Stomach (tissue), 8 donors: ENCODE measurements at regions not wholly inside any gene's neighbourhood (a gene's known extent, or its start where the extent isn't known, plus 50 kb on each side); places are given as distances from the start of the nearest gene placed in this dataset.

ENCODE experiments used
- DNase-seq, 2 donors: peaks; one replicate each; pipeline versions ENCODE4 v3.0.0 to v3.0.0-alpha.2; 2013 to 2019
- H3K27ac ChIP-seq, 5 donors: fragments of 200-600 bp in 4 of 5; sonication (generic) in 4 of 5; one replicate each; pipeline ENCODE4 v1.5.1; 2013 to 2019; ENCODE audit warnings: mild to moderate bottlenecking in 1 of 5, moderate library complexity in 1 of 5
- H3K27me3 ChIP-seq, 3 donors: fragments of 200-600 bp; sonication (generic); one replicate each; pipeline ENCODE4 v1.5.1; 2017 to 2019; ENCODE audit warnings: mixed run types in 1 of 3
- H3K36me3 ChIP-seq, 4 donors: fragments of 200-600 bp; sonication (generic); 1 replicate in 3 of 4; 2 replicates in 1 of 4; pipeline ENCODE4 v1.5.1; 2016 to 2019
- H3K4me1 ChIP-seq, 4 donors: fragments of 200-600 bp; sonication (generic); one replicate each; pipeline ENCODE4 v1.5.1; 2016 to 2019
- H3K4me3 ChIP-seq, 4 donors: fragments of 200-600 bp; sonication (generic) in 3 of 4; one replicate each; pipeline ENCODE4 v1.5.1; 2016 to 2019; ENCODE audit warnings: mild to moderate bottlenecking in 1 of 4
- H3K9me3 ChIP-seq, 4 donors: fragments of 200-600 bp; sonication (generic); one replicate each; pipeline ENCODE4 v1.5.1; 2016 to 2019
- EP300 ChIP-seq: sonication (generic); formaldehyde crosslinking; IDR thresholded peaks from one replicate; pipeline ENCODE4 v1.6.1; 2017; ENCODE audit warnings: antibody characterized with exemption
- POLR2A ChIP-seq, 4 donors: fragments of 450-650 bp; IDR thresholded peaks; one replicate each; pipeline ENCODE4 v1.6.1; 2016; ENCODE audit warnings: antibody characterized with exemption in 4 of 4, control low read depth in 2 of 4, mild to moderate bottlenecking in 1 of 4, moderate library complexity in 1 of 4
- POLR2AphosphoS5 ChIP-seq, 3 donors: sonication (generic); formaldehyde crosslinking; IDR thresholded peaks; one replicate each; pipeline ENCODE4 v1.6.1; 2016; ENCODE audit warnings: antibody characterized with exemption in 3 of 3
- WGBS, 5 donors: extraction: QIAGEN DNeasy Blood & Tissue Kit in 3 of 5; methylation state at CpG; one replicate each; pipeline versions ENCODE4 v1.1.5 to v1.1.7; 2013 to 2018; 5-methylcytosine and 5-hydroxymethylcytosine counted together
- intact Hi-C: fragments of 100-400 bp; cut with DNase I; formaldehyde crosslinking; loops from one replicate; pipeline ENCODE4 v1.15.1; 2023; ENCODE audit warnings: low total_unique reads
- TF ChIP-seq, protein P1 (sequence below), 7 experiments: fragments of 450-650 bp in 4 of 7; fragments of 200-600 bp in 3 of 7; sonication (generic) in 3 of 7; IDR thresholded peaks; one replicate each; pipeline ENCODE4 v1.5.1; 2016 to 2019; ENCODE audit warnings: antibody characterized with exemption in 7 of 7, control low read depth in 2 of 7, mild to moderate bottlenecking in 1 of 7
- donor health status: healthy with polysubstance abuse.
- donor health status: Bipolar disorder and iron deficiency.
- donor health status: healthy.

DNA sequence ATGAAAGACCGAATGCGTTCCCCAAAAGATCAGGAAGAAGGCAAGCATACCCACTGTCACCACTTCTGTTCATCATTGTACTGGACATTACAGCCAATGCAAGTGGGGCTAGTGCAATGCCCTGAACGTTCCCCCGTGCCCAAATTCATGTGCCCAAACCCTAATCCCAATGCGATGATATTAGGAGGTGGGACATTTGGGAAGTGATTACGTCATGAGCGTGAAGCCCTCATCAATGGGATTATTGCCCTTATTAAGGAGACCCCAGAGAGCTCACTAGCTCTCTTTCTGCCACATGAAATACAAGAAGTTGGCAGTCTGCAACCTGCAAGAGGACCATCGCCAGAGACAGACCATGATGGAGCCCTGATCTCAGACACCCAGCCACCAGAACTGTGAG is 511.4 kb upstream of the TPK1 start:
- intact Hi-C loops, result no loop called here
- H3K9me3 ChIP-seq, result peaks cover 0 to 26% (median 0%) of the 10 kb centered on the region in 4 donors
- H3K4me3 ChIP-seq, result no peak overlapping the region
- H3K36me3 ChIP-seq, result no peaks in the 10 kb centered on the region
- no peak overlapping the region for H3K27ac ChIP-seq
- no peak for DNase-seq
- no peaks in the 10 kb centered on the region for H3K27me3 ChIP-seq
- 73 to 90% (median 84%) methylated on average over 8 of the region's 8 CpGs for WGBS, 5 donors
- H3K4me1 ChIP-seq, result no peaks in the 10 kb centered on the region
- TF ChIP-seq POLR2A (IDR thresholded peaks at IDR 0.05) (no peak), EP300 (no peak), POLR2AphosphoS5 (IDR thresholded peaks at IDR 0.05) (no peak)
- TF ChIP-seq, protein P1, sequence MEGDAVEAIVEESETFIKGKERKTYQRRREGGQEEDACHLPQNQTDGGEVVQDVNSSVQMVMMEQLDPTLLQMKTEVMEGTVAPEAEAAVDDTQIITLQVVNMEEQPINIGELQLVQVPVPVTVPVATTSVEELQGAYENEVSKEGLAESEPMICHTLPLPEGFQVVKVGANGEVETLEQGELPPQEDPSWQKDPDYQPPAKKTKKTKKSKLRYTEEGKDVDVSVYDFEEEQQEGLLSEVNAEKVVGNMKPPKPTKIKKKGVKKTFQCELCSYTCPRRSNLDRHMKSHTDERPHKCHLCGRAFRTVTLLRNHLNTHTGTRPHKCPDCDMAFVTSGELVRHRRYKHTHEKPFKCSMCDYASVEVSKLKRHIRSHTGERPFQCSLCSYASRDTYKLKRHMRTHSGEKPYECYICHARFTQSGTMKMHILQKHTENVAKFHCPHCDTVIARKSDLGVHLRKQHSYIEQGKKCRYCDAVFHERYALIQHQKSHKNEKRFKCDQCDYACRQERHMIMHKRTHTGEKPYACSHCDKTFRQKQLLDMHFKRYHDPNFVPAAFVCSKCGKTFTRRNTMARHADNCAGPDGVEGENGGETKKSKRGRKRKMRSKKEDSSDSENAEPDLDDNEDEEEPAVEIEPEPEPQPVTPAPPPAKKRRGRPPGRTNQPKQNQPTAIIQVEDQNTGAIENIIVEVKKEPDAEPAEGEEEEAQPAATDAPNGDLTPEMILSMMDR (IDR thresholded peaks at IDR 0.05), result no peak

DNA sequence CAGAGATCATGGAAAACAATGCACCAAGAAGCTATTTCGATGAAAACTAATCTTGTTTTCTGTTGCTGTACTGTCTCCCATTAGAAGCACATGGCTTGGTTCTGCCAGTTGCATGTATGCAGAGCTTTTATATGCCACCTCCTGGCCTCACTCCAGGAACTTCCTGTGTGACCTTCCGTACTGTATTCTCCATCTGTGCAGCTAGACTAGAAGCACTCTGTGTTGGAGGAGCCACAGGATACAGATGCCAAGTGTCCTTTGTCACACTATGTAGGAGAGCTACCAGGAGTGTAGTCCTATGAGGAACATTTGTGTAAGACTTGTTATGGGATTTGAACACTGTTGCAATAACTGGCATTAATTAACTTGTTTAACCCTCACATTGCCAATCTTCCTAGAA is 503.5 kb upstream of the TPK1 start:
- Histone ChIP-seq H3K27ac (no peak overlapping the region), H3K36me3 (no peaks in the 10 kb centered on the region), H3K27me3 (no peaks in the 10 kb centered on the region), H3K4me1 (no peaks in the 10 kb centered on the region), H3K4me3 (no peak overlapping the region), H3K9me3 (peaks cover 0 to 13% (median 10%) of the 10 kb centered on the region in 4 donors)
- DNase-seq, result no peak
- 68 to 75% (median 72%) methylated on average over 2 of the region's 2 CpGs for WGBS, 5 donors
- intact Hi-C loops, result no loop called here
- TF ChIP-seq POLR2AphosphoS5 (IDR thresholded peaks at IDR 0.05) (no peak), EP300 (no peak), POLR2A (IDR thresholded peaks at IDR 0.05) (no peak)
- TF ChIP-seq, protein P1 (IDR thresholded peaks at IDR 0.05), result no peak

DNA sequence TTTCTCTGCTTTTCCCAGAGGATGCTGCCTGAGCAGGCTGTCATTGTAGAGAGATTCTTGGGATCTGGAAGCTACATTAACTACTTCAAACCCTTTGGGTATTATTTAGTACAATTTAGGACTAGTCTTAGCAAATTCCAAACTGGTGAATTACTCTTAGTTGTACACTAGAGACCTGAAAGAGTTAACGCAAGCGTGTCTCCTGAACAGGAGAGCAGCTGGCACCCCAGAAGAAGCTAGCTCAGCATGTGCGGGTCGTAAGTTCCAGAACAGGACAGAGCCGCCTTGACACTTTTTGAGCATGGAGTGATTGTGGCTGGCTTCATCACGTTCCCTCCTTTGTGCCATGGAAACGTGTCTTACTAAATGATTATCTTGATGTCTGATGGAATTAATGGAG is 495.7 kb upstream of the TPK1 start:
- no peak overlapping the region for H3K27ac ChIP-seq
- TF ChIP-seq EP300, result no peak
- TF ChIP-seq POLR2AphosphoS5 (IDR thresholded peaks at IDR 0.05), result no peak
- no peaks in the 10 kb centered on the region for H3K36me3 ChIP-seq
- peaks cover 0 to 13% (median 10%) of the 10 kb centered on the region in 4 donors for H3K9me3 ChIP-seq
- 72 to 83% (median 76%) methylated on average over 6 to 7 of the region's 7 CpGs for WGBS, 5 donors
- no peaks in the 10 kb centered on the region for H3K4me1 ChIP-seq
- intact Hi-C loops, result no loop called here
- H3K27me3 ChIP-seq, result no peaks in the 10 kb centered on the region
- no peak overlapping the region for H3K4me3 ChIP-seq
- DNase-seq, result no peak

DNA sequence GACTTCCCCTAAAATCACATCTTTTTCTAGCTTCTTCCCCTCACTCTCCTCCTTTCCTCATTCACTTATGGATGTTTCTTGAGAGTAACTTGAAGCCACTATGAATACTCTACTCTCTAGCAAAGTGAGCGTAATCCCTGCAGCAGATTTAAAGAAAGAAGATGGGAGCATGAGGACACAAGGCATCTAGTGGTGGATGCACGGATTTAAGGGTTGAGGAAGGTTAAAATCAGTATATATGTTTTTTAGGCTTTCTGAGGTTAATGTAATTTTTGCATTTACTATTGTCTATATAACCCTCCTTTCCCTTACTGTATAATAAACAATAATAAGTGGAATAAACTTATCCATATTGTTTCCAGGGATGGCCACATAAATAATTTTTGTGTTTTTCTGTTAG is 495.2 kb upstream of the TPK1 start:
- TF ChIP-seq, protein P1 (IDR thresholded peaks at IDR 0.05), result no peak
- TF ChIP-seq POLR2A (IDR thresholded peaks at IDR 0.05) (no peak), EP300 (no peak), POLR2AphosphoS5 (IDR thresholded peaks at IDR 0.05) (no peak)
- intact Hi-C loops, result no loop called here
- Histone ChIP-seq H3K9me3 (peaks cover 0 to 13% (median 10%) of the 10 kb centered on the region in 4 donors), H3K27ac (no peak overlapping the region), H3K36me3 (no peaks in the 10 kb centered on the region), H3K27me3 (no peaks in the 10 kb centered on the region), H3K4me3 (no peak overlapping the region), H3K4me1 (no peaks in the 10 kb centered on the region)
- WGBS, 5 donors, result 28 to 68% (median 45%) methylated on average over 2 of the region's 2 CpGs
- DNase-seq, result no peak

DNA sequence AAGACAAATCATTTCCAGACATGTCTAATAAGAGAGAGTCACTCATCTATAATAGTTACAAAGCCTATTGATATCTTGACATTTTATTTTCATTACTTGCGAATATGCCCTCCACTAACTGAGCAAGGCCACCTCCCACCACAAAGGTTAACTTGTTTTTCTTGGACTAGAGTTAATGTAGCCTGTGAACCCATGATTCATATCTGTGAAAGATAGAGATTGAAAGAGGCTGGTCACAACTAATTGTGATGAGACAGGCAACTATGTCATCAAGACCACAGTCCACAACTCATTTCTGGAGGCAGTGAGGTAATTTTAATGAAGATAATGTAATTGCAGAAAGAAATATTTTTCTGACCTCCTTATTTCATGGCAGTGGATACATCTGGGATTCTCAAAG is 491.8 kb upstream of the TPK1 start:
- Histone ChIP-seq H3K27ac (no peak overlapping the region), H3K4me1 (no peaks in the 10 kb centered on the region), H3K27me3 (no peaks in the 10 kb centered on the region), H3K4me3 (no peak overlapping the region), H3K36me3 (no peaks in the 10 kb centered on the region), H3K9me3 (no peaks in the 10 kb centered on the region)
- no peak for DNase-seq
- TF ChIP-seq POLR2AphosphoS5 (IDR thresholded peaks at IDR 0.05), result no peak
- WGBS, 5 donors, result 63 to 89% (median 80%) methylated on average over 1 of the region's 1 CpG
- intact Hi-C loops, result no loop called here
